NB4 (cell line): ENCODE measurements at regions not wholly inside any gene's neighbourhood (a gene's known extent, or its start where the extent isn't known, plus 50 kb on each side); places are given as distances from the start of the nearest gene placed in this dataset.

Source experiments
- CTCF ChIP-seq: IDR thresholded peaks from one replicate; pipeline ENCODE4 v1.5.1; 2012; ENCODE audit warnings: low read depth, low read length
- POLR2A ChIP-seq: IDR thresholded peaks from 2 replicates; pipeline ENCODE4 v1.6.1; 2011; ENCODE audit warnings: mild to moderate bottlenecking; ENCODE audit not compliant: insufficient read length; ENCODE audit errors: extremely low read depth
- TF ChIP-seq, protein P1 (sequence below): IDR thresholded peaks from 2 replicates; pipeline ENCODE4 v1.6.1; 2011; ENCODE audit warnings: low read depth, low read length

DNA sequence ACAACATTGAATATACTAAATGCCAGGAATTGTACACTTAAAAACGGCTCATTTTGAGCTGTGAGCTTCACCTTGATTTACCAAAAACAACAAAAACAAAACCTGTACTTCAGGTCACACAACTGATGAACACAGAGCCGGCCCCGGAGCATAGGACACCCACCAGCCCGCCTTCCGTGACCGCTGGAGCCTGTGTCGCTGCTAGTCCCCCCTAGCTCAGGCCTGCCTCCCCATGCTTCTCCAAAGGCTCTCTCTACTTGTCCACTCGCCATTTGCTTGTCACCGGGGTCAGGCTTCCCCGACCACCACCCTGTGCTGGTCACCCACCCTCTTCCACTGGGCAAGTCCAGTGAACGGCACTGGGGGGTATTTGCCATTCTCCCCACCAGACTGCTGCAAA lies 113.8 kb upstream of the TNRC6C start:
- TF ChIP-seq CTCF (no peak), POLR2A (no peak)
- TF ChIP-seq, protein P1, sequence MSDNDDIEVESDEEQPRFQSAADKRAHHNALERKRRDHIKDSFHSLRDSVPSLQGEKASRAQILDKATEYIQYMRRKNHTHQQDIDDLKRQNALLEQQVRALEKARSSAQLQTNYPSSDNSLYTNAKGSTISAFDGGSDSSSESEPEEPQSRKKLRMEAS: no peak
